ENCODE measurements at regions not wholly inside any gene's neighbourhood (a gene's known extent, or its start where the extent isn't known, plus 50 kb on each side); places are given as distances from the start of the nearest gene placed in this dataset.

- Histone ChIP-seq H3K36me3 (ENCODE audit: control insufficient read depth in 5 of 5, insufficient read depth in 5 of 5, low read length in 5 of 5) (no peaks in the 10 kb centered on the region), H3K9ac (ENCODE audit: low read length in 5 of 5) (no peak overlapping the region), H3K4me3 (ENCODE audit: low read depth in 1 of 5, low read length in 5 of 5) (no peak overlapping the region), H3K27ac (ENCODE audit: low read depth, low read length) (no peak overlapping the region), H3K4me1 (ENCODE audit: control insufficient read depth in 5 of 5, insufficient read depth in 5 of 5, low read length in 5 of 5) (peaks cover 0 to 4% (median 0%) of the 10 kb centered on the region in 5 donors), H3K9me3 (ENCODE audit: control insufficient read depth in 5 of 5, low read length in 5 of 5) (no peaks in the 10 kb centered on the region), H3K27me3 (ENCODE audit: control insufficient read depth in 5 of 5, insufficient read depth in 4 of 5, low read length in 5 of 5) (peaks cover 0 to 26% (median 16%) of the 10 kb centered on the region in 5 donors)
Measured at GRCh38 chr5:174320051-174320450, 274.5 kb downstream of the NSG2 start.

DNA sequence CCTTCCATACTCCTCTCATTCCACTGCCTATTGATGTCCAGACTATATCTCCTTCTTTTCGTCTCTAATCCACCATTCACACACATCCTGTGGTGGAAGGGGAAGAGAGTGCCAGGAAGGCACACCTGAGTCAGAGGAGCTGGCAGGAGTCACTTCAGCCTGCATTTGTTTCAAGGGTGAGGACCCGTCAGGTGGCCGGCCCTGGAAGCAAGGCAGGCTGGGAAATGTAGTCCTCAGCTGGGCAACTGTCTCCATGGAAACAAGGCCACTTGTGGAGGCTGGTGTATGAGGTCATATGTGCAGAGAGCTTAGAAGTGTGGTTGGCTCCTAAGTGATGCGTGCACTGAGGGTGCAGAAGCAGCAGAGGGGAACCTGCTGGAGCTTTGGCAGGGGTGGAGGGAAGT lies 278.4 kb downstream of the NSG2 start:
- Histone ChIP-seq H3K36me3 (ENCODE audit: control insufficient read depth in 5 of 5, insufficient read depth in 5 of 5, low read length in 5 of 5) (no peaks in the 10 kb centered on the region), H3K27ac (ENCODE audit: low read depth, low read length) (no peak overlapping the region), H3K9me3 (ENCODE audit: control insufficient read depth in 5 of 5, low read length in 5 of 5) (no peaks in the 10 kb centered on the region), H3K9ac (ENCODE audit: low read length in 5 of 5) (no peak overlapping the region), H3K4me3 (ENCODE audit: low read depth in 1 of 5, low read length in 5 of 5) (no peak overlapping the region), H3K27me3 (ENCODE audit: control insufficient read depth in 5 of 5, insufficient read depth in 4 of 5, low read length in 5 of 5) (peaks cover 12 to 44% (median 23%) of the 10 kb centered on the region in 5 donors), H3K4me1 (ENCODE audit: control insufficient read depth in 5 of 5, insufficient read depth in 5 of 5, low read length in 5 of 5) (no peaks in the 10 kb centered on the region)

DNA sequence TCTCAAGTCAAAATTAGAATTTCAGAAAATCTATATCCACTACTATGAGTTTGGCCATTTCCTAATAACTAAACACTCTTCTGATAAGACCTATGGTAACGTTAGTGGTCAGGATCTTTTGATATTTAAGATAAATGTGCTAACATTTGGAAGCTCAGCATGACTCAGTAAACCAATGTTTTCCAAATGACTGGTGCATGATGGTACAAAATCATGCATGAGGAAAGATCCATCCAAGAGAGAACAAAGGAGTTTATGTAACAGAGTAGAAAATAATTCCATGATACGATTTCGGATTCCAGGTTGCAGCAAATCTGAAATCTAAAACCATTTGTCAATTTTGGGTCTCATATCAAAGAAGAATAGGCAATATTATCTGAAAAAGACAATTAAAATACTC lies 279.2 kb downstream of the NSG2 start:
- no peak overlapping the region for H3K9ac ChIP-seq (ENCODE audit: low read length in 5 of 5)

DNA sequence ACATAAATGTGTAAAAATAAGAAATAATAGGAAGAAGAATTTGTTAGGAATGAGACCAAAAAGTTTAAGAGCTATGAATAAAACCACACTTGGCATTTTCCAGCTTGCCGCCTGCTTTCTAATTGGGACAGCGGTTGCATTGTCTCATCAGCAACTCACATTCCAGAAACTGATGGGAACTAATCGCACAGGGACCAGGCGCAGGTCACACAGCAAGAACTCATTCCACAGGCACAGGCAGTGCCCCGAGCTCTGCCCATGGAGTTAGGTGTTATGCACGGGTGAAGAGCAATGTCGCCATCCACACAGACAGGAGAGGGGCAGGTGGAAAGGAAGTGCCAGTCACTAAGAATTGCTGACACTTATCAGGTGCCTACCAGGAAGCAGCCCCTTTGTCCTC lies 279.9 kb downstream of the NSG2 start:
- no peak overlapping the region for H3K9ac ChIP-seq (ENCODE audit: low read length in 5 of 5)
- peaks cover 16 to 52% (median 28%) of the 10 kb centered on the region in 5 donors for H3K27me3 ChIP-seq (ENCODE audit: control insufficient read depth in 5 of 5, insufficient read depth in 4 of 5, low read length in 5 of 5)
- no peaks in the 10 kb centered on the region for H3K4me1 ChIP-seq (ENCODE audit: control insufficient read depth in 5 of 5, insufficient read depth in 5 of 5, low read length in 5 of 5)
- H3K9me3 ChIP-seq (ENCODE audit: control insufficient read depth in 5 of 5, low read length in 5 of 5), result no peaks in the 10 kb centered on the region
- no peaks in the 10 kb centered on the region for H3K36me3 ChIP-seq (ENCODE audit: control insufficient read depth in 5 of 5, insufficient read depth in 5 of 5, low read length in 5 of 5)
- no peak overlapping the region for H3K27ac ChIP-seq (ENCODE audit: low read depth, low read length)
- no peak overlapping the region for H3K4me3 ChIP-seq (ENCODE audit: low read depth in 1 of 5, low read length in 5 of 5)

More for the DNA sequence above, 279.2 kb downstream of the NSG2 start:
- no peaks in the 10 kb centered on the region for H3K36me3 ChIP-seq (ENCODE audit: control insufficient read depth in 5 of 5, insufficient read depth in 5 of 5, low read length in 5 of 5)
- peaks cover 16 to 46% (median 27%) of the 10 kb centered on the region in 5 donors for H3K27me3 ChIP-seq (ENCODE audit: control insufficient read depth in 5 of 5, insufficient read depth in 4 of 5, low read length in 5 of 5)
- no peaks in the 10 kb centered on the region for H3K4me1 ChIP-seq (ENCODE audit: control insufficient read depth in 5 of 5, insufficient read depth in 5 of 5, low read length in 5 of 5)
- no peaks in the 10 kb centered on the region for H3K9me3 ChIP-seq (ENCODE audit: control insufficient read depth in 5 of 5, low read length in 5 of 5)
- H3K27ac ChIP-seq (ENCODE audit: low read depth, low read length), result no peak overlapping the region
- H3K4me3 ChIP-seq (ENCODE audit: low read depth in 1 of 5, low read length in 5 of 5), result no peak overlapping the region

DNA sequence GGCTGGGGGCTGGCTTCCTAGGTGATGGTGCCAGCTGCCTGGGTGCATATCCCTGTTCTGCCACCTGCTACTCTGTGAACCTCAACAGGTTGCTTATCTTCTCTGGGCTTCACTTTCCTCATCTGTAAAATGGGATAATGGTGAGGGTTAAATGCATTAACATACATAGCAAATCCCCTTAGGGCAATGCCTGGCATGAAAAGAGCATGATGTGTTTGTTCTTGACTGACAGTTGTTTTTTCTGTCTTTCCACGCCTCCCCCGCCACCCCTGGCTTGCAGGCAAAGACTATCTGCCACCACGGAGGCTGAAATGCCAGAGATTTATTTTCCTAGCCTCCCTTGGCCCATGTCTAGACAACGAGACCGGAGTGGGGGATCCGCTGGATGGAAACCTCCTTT lies 280.5 kb downstream of the NSG2 start:
- no peak overlapping the region for H3K9ac ChIP-seq (ENCODE audit: low read length in 5 of 5)
- peaks cover 16 to 55% (median 30%) of the 10 kb centered on the region in 5 donors for H3K27me3 ChIP-seq (ENCODE audit: control insufficient read depth in 5 of 5, insufficient read depth in 4 of 5, low read length in 5 of 5)
- no peaks in the 10 kb centered on the region for H3K36me3 ChIP-seq (ENCODE audit: control insufficient read depth in 5 of 5, insufficient read depth in 5 of 5, low read length in 5 of 5)
- H3K9me3 ChIP-seq (ENCODE audit: control insufficient read depth in 5 of 5, low read length in 5 of 5), result no peaks in the 10 kb centered on the region
- H3K4me1 ChIP-seq (ENCODE audit: control insufficient read depth in 5 of 5, insufficient read depth in 5 of 5, low read length in 5 of 5), result no peaks in the 10 kb centered on the region
- no peak overlapping the region for H3K4me3 ChIP-seq (ENCODE audit: low read depth in 1 of 5, low read length in 5 of 5)
- H3K27ac ChIP-seq (ENCODE audit: low read depth, low read length), result no peak overlapping the region

GRCh38 chr5:174326372-174326771 lies 280.9 kb downstream of the NSG2 start:
- peaks cover 16 to 52% (median 30%) of the 10 kb centered on the region in 5 donors for H3K27me3 ChIP-seq (ENCODE audit: control insufficient read depth in 5 of 5, insufficient read depth in 4 of 5, low read length in 5 of 5)
- no peak overlapping the region for H3K9ac ChIP-seq (ENCODE audit: low read length in 5 of 5)

DNA sequence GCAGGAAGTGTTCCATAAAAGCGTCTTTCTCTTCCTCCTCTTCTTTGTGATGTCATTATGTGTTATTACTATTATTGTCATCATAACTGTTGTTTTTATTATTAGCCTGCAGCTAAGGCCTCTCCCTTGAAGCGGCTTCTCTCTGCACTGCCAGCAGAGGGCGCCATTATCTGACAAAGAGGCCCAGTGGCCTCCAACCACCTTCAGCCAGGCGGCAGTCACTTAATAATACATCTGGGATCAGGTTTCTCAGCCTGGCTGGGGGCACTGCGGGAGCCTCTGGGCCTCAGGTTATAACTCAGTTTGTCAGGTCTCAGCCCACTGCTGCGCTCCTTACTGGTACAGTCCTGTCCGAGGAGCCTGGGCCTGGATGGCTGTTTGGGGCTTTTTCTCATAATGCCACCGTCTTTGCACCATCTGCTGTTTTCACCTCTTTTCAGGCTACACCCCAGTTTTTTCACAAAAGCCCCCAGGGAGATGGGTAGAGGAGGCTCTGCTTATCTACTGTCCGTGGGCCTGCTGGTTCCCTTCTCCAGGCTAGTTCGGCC lies 281.9 kb downstream of the NSG2 start:
- Histone ChIP-seq H3K4me3 (ENCODE audit: low read depth in 1 of 5, low read length in 5 of 5) (no peak overlapping the region), H3K9ac (ENCODE audit: low read length in 5 of 5) (no peak overlapping the region), H3K9me3 (ENCODE audit: control insufficient read depth in 5 of 5, low read length in 5 of 5) (no peaks in the 10 kb centered on the region), H3K27me3 (ENCODE audit: control insufficient read depth in 5 of 5, insufficient read depth in 4 of 5, low read length in 5 of 5) (peaks cover 16 to 44% (median 28%) of the 10 kb centered on the region in 5 donors), H3K4me1 (ENCODE audit: control insufficient read depth in 5 of 5, insufficient read depth in 5 of 5, low read length in 5 of 5) (no peaks in the 10 kb centered on the region), H3K36me3 (ENCODE audit: control insufficient read depth in 5 of 5, insufficient read depth in 5 of 5, low read length in 5 of 5) (no peaks in the 10 kb centered on the region), H3K27ac (ENCODE audit: low read depth, low read length) (no peak overlapping the region)

More at GRCh38 chr5:174326372-174326771, 280.9 kb downstream of the NSG2 start:
- no peaks in the 10 kb centered on the region for H3K4me1 ChIP-seq (ENCODE audit: control insufficient read depth in 5 of 5, insufficient read depth in 5 of 5, low read length in 5 of 5)
- H3K9me3 ChIP-seq (ENCODE audit: control insufficient read depth in 5 of 5, low read length in 5 of 5), result no peaks in the 10 kb centered on the region
- H3K36me3 ChIP-seq (ENCODE audit: control insufficient read depth in 5 of 5, insufficient read depth in 5 of 5, low read length in 5 of 5), result no peaks in the 10 kb centered on the region
- H3K27ac ChIP-seq (ENCODE audit: low read depth, low read length), result no peak overlapping the region
- H3K4me3 ChIP-seq (ENCODE audit: low read depth in 1 of 5, low read length in 5 of 5), result no peak overlapping the region

- Histone ChIP-seq H3K36me3 (ENCODE audit: control insufficient read depth in 5 of 5, insufficient read depth in 5 of 5, low read length in 5 of 5) (no peaks in the 10 kb centered on the region), H3K4me1 (ENCODE audit: control insufficient read depth in 5 of 5, insufficient read depth in 5 of 5, low read length in 5 of 5) (no peaks in the 10 kb centered on the region), H3K9me3 (ENCODE audit: control insufficient read depth in 5 of 5, low read length in 5 of 5) (no peaks in the 10 kb centered on the region), H3K4me3 (ENCODE audit: low read depth in 1 of 5, low read length in 5 of 5) (no peak overlapping the region), H3K27ac (ENCODE audit: low read depth, low read length) (no peak overlapping the region), H3K27me3 (ENCODE audit: control insufficient read depth in 5 of 5, insufficient read depth in 4 of 5, low read length in 5 of 5) (peaks cover 16 to 39% (median 31%) of the 10 kb centered on the region in 5 donors), H3K9ac (ENCODE audit: low read length in 5 of 5) (no peak overlapping the region)
Measured at GRCh38 chr5:174327896-174328295, 282.4 kb downstream of the NSG2 start.

GRCh38 chr5:174328631-174329299 lies 283.3 kb downstream of the NSG2 start:
- H3K36me3 ChIP-seq (ENCODE audit: control insufficient read depth in 5 of 5, insufficient read depth in 5 of 5, low read length in 5 of 5), result no peaks in the 10 kb centered on the region
- H3K4me3 ChIP-seq (ENCODE audit: low read depth in 1 of 5, low read length in 5 of 5), result no peak overlapping the region
- H3K9me3 ChIP-seq (ENCODE audit: control insufficient read depth in 5 of 5, low read length in 5 of 5), result no peaks in the 10 kb centered on the region
- no peak overlapping the region for H3K9ac ChIP-seq (ENCODE audit: low read length in 5 of 5)
- peaks cover 16 to 38% (median 29%) of the 10 kb centered on the region in 5 donors for H3K27me3 ChIP-seq (ENCODE audit: control insufficient read depth in 5 of 5, insufficient read depth in 4 of 5, low read length in 5 of 5)
- no peak overlapping the region for H3K27ac ChIP-seq (ENCODE audit: low read depth, low read length)
- no peaks in the 10 kb centered on the region for H3K4me1 ChIP-seq (ENCODE audit: control insufficient read depth in 5 of 5, insufficient read depth in 5 of 5, low read length in 5 of 5)

- Histone ChIP-seq H3K27ac (ENCODE audit: low read depth, low read length) (no peak overlapping the region), H3K9ac (ENCODE audit: low read length in 5 of 5) (no peak overlapping the region), H3K4me3 (ENCODE audit: low read depth in 1 of 5, low read length in 5 of 5) (no peak overlapping the region), H3K36me3 (ENCODE audit: control insufficient read depth in 5 of 5, insufficient read depth in 5 of 5, low read length in 5 of 5) (no peaks in the 10 kb centered on the region), H3K27me3 (ENCODE audit: control insufficient read depth in 5 of 5, insufficient read depth in 4 of 5, low read length in 5 of 5) (peaks cover 16 to 41% (median 25%) of the 10 kb centered on the region in 5 donors), H3K4me1 (ENCODE audit: control insufficient read depth in 5 of 5, insufficient read depth in 5 of 5, low read length in 5 of 5) (no peaks in the 10 kb centered on the region), H3K9me3 (ENCODE audit: control insufficient read depth in 5 of 5, low read length in 5 of 5) (no peaks in the 10 kb centered on the region)
Measured at GRCh38 chr5:174329738-174330137, 284.2 kb downstream of the NSG2 start.
